Immature natural killer cell (primary cell): ENCODE measurements at regions not wholly inside any gene's neighbourhood (a gene's known extent, or its start where the extent isn't known, plus 50 kb on each side); places are given as distances from the start of the nearest gene placed in this dataset.

ENCODE experiments used
- DNase-seq, 3 donors: peaks; one replicate each; pipeline ENCODE4 v3.0.0; 2022; ENCODE audit warnings: mixed read lengths in 1 of 3
- H3K27ac Mint-ChIP-seq, 6 donors: one replicate each; pipeline ENCODE4 v1.8.0; 2020; ENCODE audit warnings: mixed read lengths in 6 of 6, mild to moderate bottlenecking in 5 of 6, inconsistent platforms in 4 of 6, moderate library complexity in 3 of 6
- H3K27me3 Mint-ChIP-seq, 3 donors: one replicate each; pipeline ENCODE4 v1.8.0; 2020 to 2021; ENCODE audit warnings: low read depth in 3 of 3, mild to moderate bottlenecking in 3 of 3, mixed read lengths in 3 of 3, moderate library complexity in 3 of 3, inconsistent platforms in 1 of 3
- H3K36me3 Mint-ChIP-seq, 3 donors: one replicate each; pipeline ENCODE4 v1.8.0; 2020; ENCODE audit warnings: mixed read lengths in 3 of 3, inconsistent platforms in 2 of 3, mild to moderate bottlenecking in 2 of 3
- H3K4me1 Mint-ChIP-seq, 2 donors: one replicate each; pipeline ENCODE4 v1.8.0; 2020; ENCODE audit warnings: inconsistent platforms in 2 of 2, mild to moderate bottlenecking in 2 of 2, mixed read lengths in 2 of 2, moderate library complexity in 1 of 2
- H3K4me3 Mint-ChIP-seq, 5 donors: one replicate each; pipeline ENCODE4 v1.8.0; 2020; ENCODE audit warnings: mild to moderate bottlenecking in 5 of 5, mixed read lengths in 5 of 5, inconsistent platforms in 3 of 5, moderate library complexity in 3 of 5
- H3K9me3 Mint-ChIP-seq, 6 donors: one replicate each; pipeline ENCODE4 v1.8.0; 2020; ENCODE audit warnings: mild to moderate bottlenecking in 6 of 6, mixed read lengths in 6 of 6, inconsistent platforms in 4 of 6, moderate library complexity in 3 of 6

DNA sequence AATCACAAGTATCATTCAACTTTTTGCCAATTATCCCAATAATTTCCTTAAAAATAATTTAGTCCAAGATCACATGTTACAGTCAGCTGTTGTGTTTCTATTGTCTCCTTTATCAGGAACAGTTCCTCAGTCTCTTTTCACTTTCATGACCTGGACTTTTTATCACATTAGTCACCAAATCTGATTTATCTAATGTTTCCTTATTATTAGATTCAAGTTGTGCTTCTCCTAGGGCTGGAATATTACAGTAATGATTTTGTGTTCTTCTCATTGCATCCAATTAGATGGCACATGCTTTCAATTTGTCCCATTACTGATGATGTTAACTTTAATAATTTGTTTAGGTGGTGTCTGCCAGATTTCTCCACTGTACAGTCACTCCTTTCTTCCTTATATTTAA lies 66.3 kb upstream of the DCBLD2 start:
- H3K27me3 Mint-ChIP-seq: peaks cover 0 to 5% (median 0%) of the 10 kb centered on the region in 3 donors
- peaks cover 0 to 13% (median under 1%) of the 10 kb centered on the region in 6 donors for H3K9me3 Mint-ChIP-seq
- no peak for DNase-seq
- no peak overlapping the region for H3K4me3 Mint-ChIP-seq
- H3K36me3 Mint-ChIP-seq: no peaks in the 10 kb centered on the region
- H3K4me1 Mint-ChIP-seq: no peaks in the 10 kb centered on the region
- no peak overlapping the region for H3K27ac Mint-ChIP-seq

DNA sequence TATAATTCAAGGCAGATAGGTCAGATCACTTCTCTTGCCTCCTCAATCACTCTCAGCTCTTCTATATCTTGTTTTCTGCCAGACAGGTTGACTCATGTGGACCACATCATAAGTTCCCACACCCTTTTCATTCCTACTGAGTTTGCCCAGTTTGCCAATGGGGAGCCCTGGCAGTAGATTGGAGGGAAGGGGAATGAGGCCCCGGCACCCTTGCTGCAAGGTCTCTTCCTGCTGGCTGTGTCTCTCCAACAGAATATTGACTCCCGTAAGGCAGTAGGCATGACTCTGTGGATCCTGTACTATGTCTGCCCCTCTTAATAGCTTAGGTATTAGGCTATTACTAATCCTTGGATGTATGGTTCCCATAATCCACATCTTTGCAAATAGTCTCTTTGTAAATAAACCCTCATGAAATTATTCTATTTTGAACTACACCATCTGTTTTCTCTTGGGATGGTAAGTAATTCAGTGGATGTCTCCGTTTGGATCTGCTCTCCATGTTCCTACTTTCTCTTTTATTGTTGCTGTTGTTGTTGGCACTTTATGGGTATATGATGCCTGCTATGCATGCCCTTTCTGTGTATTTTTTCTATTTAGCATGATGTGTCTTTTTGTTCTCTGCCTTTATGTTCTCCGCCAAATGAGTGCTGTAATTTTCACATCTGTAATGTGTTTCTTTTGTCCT lies 65.5 kb upstream of the DCBLD2 start:
- H3K9me3 Mint-ChIP-seq: peaks cover 0 to 13% (median under 1%) of the 10 kb centered on the region in 6 donors
- no peak overlapping the region for H3K4me3 Mint-ChIP-seq
- H3K27me3 Mint-ChIP-seq: peaks cover 0 to 5% (median 0%) of the 10 kb centered on the region in 3 donors
- no peaks in the 10 kb centered on the region for H3K4me1 Mint-ChIP-seq
- no peak overlapping the region for H3K27ac Mint-ChIP-seq
- no peaks in the 10 kb centered on the region for H3K36me3 Mint-ChIP-seq
- DNase-seq: no peak

- Mint-ChIP-seq H3K4me3 (no peak overlapping the region), H3K36me3 (no peaks in the 10 kb centered on the region), H3K4me1 (no peaks in the 10 kb centered on the region), H3K27ac (no peak overlapping the region), H3K9me3 (peaks cover 0 to 13% (median under 1%) of the 10 kb centered on the region in 6 donors), H3K27me3 (peaks cover 0 to 5% (median 0%) of the 10 kb centered on the region in 3 donors)
- DNase-seq: no peak
Measured at GRCh38 chr3:98966434-98966833, 64.9 kb upstream of the DCBLD2 start.

DNA sequence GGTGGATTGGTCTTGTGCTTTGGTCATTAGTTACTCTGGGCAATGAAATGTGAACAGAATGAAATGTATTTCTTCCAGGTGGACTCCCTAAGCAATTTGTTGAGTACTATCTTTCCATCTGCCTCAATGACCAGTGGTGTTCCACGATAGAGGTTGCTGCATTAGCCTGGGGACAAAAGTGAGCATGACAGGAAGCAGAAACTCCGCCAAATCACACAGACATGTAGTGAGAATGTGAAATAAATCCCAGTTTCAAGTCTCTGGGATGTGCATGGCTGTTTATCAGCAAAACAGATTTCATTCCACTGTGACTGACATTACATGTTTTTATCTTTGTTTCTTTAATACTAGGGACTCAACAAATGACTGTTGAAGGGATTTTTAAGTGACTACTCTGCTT lies 63.3 kb upstream of the DCBLD2 start:
- H3K4me1 Mint-ChIP-seq: no peaks in the 10 kb centered on the region
- H3K27me3 Mint-ChIP-seq: peaks cover 0 to 5% (median under 1%) of the 10 kb centered on the region in 3 donors
- peaks cover 0 to 10% (median 0%) of the 10 kb centered on the region in 6 donors for H3K9me3 Mint-ChIP-seq
- no peak overlapping the region for H3K4me3 Mint-ChIP-seq
- H3K27ac Mint-ChIP-seq: no peak overlapping the region
- DNase-seq: no peak
- no peaks in the 10 kb centered on the region for H3K36me3 Mint-ChIP-seq

DNA sequence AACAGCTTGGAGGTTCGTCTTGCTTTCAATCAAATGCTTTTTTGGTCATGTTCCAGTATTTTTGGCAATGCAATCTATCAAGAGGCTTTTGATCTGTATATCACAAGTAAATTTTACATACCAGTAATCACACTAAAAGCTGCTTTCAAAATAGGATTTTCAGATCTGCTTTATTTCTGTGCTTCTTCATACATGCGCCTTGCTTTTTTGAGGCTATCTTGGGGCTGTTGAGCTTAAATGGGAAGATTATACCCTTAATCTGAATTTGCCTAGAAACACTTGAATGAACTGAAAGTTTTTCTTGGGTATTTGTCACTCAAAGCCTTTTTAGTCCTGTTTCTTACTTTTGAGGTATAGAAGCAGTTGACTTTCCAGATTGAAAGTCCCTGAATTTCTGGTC lies 62.1 kb upstream of the DCBLD2 start:
- H3K36me3 Mint-ChIP-seq: no peaks in the 10 kb centered on the region
- H3K9me3 Mint-ChIP-seq: peaks cover 0 to 10% (median 0%) of the 10 kb centered on the region in 6 donors
- H3K4me3 Mint-ChIP-seq: no peak overlapping the region
- no peaks in the 10 kb centered on the region for H3K4me1 Mint-ChIP-seq
- no peak overlapping the region for H3K27ac Mint-ChIP-seq
- no peak for DNase-seq
- peaks cover 0 to 5% (median 1%) of the 10 kb centered on the region in 3 donors for H3K27me3 Mint-ChIP-seq

DNA sequence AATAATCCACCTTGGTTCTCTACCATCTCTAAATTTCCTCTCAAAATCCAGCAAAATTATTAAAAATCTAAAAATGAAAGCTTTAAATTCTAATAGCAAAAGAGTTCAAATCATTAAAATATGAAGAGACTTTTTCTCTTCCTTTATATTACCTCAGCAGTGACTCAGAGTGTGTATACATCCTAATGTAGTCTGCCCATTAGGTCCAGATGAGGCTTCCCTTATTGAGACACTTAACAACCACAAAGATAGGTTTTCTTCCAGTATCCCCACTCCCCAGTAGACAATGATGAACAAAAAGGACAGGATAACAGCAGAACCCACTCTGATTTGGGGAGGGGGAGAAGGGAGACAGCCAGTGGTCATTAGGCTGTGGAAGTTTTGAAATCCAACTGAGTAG lies 61.5 kb upstream of the DCBLD2 start:
- peaks cover 0 to 5% (median 1%) of the 10 kb centered on the region in 3 donors for H3K27me3 Mint-ChIP-seq
- peaks cover 0 to 10% (median 0%) of the 10 kb centered on the region in 6 donors for H3K9me3 Mint-ChIP-seq
- H3K36me3 Mint-ChIP-seq: no peaks in the 10 kb centered on the region

DNA sequence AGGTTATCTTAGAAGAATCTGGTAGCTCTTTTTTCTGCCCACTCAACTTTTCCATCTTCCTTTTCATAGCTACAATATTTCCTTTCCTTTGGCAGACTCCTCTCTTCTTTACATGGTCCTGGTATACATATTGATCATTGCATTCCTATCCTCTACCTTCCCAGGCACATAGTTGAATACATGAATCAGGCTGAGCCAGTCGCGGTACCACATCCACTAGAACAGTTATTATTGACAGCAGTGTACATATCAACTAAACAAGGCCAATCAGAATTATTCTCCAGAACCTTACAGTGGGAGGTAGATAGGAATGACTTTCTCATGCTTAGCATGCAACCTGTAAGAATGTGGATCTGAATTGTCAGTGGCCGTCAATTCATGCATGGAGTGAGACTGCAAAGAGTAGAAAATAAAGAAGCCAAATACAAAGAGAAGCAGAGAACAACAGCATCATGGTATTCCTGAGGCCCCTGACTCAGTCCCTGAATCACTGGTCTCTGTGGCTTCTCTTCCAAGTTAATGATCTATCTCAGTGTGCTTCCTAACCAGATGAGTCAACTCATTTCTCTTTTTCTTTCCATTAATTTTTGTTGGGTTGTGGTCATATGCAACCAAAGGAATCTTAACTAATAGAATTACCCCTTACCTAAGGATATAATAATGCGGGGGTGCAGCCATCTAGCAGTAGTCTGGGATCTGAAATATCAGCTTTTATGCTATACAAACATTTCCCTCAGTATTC lies 60.9 kb upstream of the DCBLD2 start:
- peaks cover 0 to 10% (median 0%) of the 10 kb centered on the region in 6 donors for H3K9me3 Mint-ChIP-seq
- no peak overlapping the region for H3K4me3 Mint-ChIP-seq
- no peak overlapping the region for H3K27ac Mint-ChIP-seq
- no peaks in the 10 kb centered on the region for H3K4me1 Mint-ChIP-seq
- DNase-seq: no peak
- peaks cover 0 to 3% (median 1%) of the 10 kb centered on the region in 3 donors for H3K27me3 Mint-ChIP-seq
- no peaks in the 10 kb centered on the region for H3K36me3 Mint-ChIP-seq

More for the DNA sequence above, 61.5 kb upstream of the DCBLD2 start:
- Mint-ChIP-seq H3K4me1 (no peaks in the 10 kb centered on the region), H3K4me3 (no peak overlapping the region), H3K27ac (no peak overlapping the region)
- DNase-seq: no peak

DNA sequence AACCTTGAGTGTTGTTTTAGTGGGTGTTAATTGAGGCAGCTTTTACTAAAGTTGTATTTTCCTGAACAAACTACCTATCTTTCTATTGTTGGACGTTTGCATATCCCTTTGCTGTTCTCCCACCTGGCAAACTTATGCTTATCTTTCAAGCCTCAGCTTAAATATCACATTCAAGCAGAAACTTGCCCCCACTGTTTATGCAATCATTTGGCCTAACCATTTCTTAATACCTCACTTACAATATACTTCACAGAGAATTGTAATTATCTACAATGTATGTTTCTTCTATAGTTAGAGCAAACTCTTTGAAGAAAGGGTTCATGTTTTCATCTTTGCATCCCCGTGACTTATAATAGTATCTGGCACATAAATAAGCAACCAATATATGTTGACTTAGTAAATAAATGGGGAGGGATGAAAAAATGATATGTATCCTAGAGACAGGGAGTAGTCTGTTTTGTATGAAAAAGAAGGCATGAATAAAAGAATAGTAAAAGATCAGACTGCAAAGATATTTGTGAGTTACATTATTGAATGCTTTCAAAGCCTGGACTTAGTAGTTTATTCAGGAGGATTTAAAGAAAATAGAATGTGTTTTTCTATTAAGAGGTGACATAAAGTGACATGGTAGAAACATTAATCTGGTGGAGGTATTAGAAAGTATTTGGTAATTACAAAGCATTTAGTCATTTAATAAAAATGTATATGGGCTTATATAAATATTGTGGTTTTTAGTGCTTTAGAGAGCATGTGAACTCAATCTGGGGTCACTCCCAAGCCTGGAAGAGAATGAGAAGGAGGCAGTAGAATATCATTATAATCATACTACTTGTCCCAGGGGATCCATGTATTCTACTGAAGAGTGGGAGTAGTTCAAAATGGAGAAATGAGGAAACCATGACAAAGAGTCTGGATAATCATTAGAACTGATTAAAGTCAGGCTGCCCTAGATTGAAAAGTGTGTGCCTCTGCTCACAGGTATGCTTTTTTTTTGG lies 60.0 kb upstream of the DCBLD2 start:
- no peak for DNase-seq
- no peaks in the 10 kb centered on the region for H3K4me1 Mint-ChIP-seq
- peaks cover 0 to 2% (median 2%) of the 10 kb centered on the region in 3 donors for H3K27me3 Mint-ChIP-seq
- no peak overlapping the region for H3K27ac Mint-ChIP-seq
- peaks cover 0 to 5% (median 0%) of the 10 kb centered on the region in 6 donors for H3K9me3 Mint-ChIP-seq
- no peaks in the 10 kb centered on the region for H3K36me3 Mint-ChIP-seq
- H3K4me3 Mint-ChIP-seq: no peak overlapping the region

GRCh38 chr3:98957681-98958080 lies 56.2 kb upstream of the DCBLD2 start:
- no peaks in the 10 kb centered on the region for H3K4me1 Mint-ChIP-seq

DNA sequence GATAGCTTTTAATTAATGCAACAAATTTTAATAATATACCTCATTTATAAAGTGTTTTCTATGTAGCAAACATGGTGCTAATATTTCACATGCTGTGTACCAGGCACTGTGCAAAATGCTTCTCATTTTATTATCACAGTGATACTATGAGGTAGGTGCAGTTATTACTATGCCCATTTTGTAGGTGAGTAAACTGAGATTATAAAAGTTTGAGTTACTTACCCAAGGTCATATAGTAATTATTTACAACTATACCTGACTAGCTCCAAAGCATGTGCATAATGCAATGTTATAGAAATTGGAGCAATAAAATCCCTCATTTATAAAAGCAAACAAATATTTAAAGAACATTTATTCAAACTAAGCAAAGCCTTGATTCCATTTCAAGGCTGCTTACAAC lies 54.5 kb upstream of the DCBLD2 start:
- no peaks in the 10 kb centered on the region for H3K4me1 Mint-ChIP-seq
- DNase-seq: no peak
- H3K4me3 Mint-ChIP-seq: no peak overlapping the region
- peaks cover 0 to 6% (median 0%) of the 10 kb centered on the region in 6 donors for H3K9me3 Mint-ChIP-seq
- H3K27ac Mint-ChIP-seq: no peak overlapping the region
- H3K27me3 Mint-ChIP-seq: peaks cover 0 to 5% (median 2%) of the 10 kb centered on the region in 3 donors
- no peaks in the 10 kb centered on the region for H3K36me3 Mint-ChIP-seq

More at GRCh38 chr3:98957681-98958080, 56.2 kb upstream of the DCBLD2 start:
- no peak for DNase-seq
- H3K27ac Mint-ChIP-seq: no peak overlapping the region
- H3K27me3 Mint-ChIP-seq: peaks cover 0 to 5% (median 2%) of the 10 kb centered on the region in 3 donors
- peaks cover 0 to 4% (median 0%) of the 10 kb centered on the region in 6 donors for H3K9me3 Mint-ChIP-seq
- no peak overlapping the region for H3K4me3 Mint-ChIP-seq
- H3K36me3 Mint-ChIP-seq: no peaks in the 10 kb centered on the region

GRCh38 chr3:98954791-98955604 lies 53.5 kb upstream of the DCBLD2 start:
- no peak overlapping the region for H3K27ac Mint-ChIP-seq

GRCh38 chr3:98954242-98954641 lies 52.7 kb upstream of the DCBLD2 start:
- no peak for DNase-seq
- Mint-ChIP-seq H3K27me3 (peaks cover 0 to 3% (median 2%) of the 10 kb centered on the region in 3 donors), H3K36me3 (no peaks in the 10 kb centered on the region), H3K9me3 (peaks cover 0 to 8% (median 5%) of the 10 kb centered on the region in 6 donors), H3K27ac (no peak overlapping the region), H3K4me3 (no peak overlapping the region), H3K4me1 (no peaks in the 10 kb centered on the region)

More at GRCh38 chr3:98954791-98955604, 53.5 kb upstream of the DCBLD2 start:
- H3K9me3 Mint-ChIP-seq: peaks cover 0 to 8% (median 4%) of the 10 kb centered on the region in 6 donors
- peaks cover 0 to 5% (median 2%) of the 10 kb centered on the region in 3 donors for H3K27me3 Mint-ChIP-seq
- H3K4me1 Mint-ChIP-seq: no peaks in the 10 kb centered on the region
- H3K4me3 Mint-ChIP-seq: no peak overlapping the region
- DNase-seq: no peak
- H3K36me3 Mint-ChIP-seq: no peaks in the 10 kb centered on the region

GRCh38 chr3:98952404-98952803 lies 50.9 kb upstream of the DCBLD2 start:
- DNase-seq: no peak
- Mint-ChIP-seq H3K27me3 (peaks cover 0 to 3% (median 0%) of the 10 kb centered on the region in 3 donors), H3K9me3 (peaks cover 0 to 11% (median 7%) of the 10 kb centered on the region in 6 donors), H3K4me1 (no peaks in the 10 kb centered on the region), H3K4me3 (no peak overlapping the region), H3K27ac (no peak overlapping the region), H3K36me3 (no peaks in the 10 kb centered on the region)
